GF-D8 (cell line): ENCODE measurements at regions not wholly inside any gene's neighbourhood (a gene's known extent, or its start where the extent isn't known, plus 50 kb on each side); places are given as distances from the start of the nearest gene placed in this dataset.

Source experiments
- DNase-seq: peaks from one replicate; lab custom pipeline; 2025; lab: John Stamatoyannopoulos, UW

DNA sequence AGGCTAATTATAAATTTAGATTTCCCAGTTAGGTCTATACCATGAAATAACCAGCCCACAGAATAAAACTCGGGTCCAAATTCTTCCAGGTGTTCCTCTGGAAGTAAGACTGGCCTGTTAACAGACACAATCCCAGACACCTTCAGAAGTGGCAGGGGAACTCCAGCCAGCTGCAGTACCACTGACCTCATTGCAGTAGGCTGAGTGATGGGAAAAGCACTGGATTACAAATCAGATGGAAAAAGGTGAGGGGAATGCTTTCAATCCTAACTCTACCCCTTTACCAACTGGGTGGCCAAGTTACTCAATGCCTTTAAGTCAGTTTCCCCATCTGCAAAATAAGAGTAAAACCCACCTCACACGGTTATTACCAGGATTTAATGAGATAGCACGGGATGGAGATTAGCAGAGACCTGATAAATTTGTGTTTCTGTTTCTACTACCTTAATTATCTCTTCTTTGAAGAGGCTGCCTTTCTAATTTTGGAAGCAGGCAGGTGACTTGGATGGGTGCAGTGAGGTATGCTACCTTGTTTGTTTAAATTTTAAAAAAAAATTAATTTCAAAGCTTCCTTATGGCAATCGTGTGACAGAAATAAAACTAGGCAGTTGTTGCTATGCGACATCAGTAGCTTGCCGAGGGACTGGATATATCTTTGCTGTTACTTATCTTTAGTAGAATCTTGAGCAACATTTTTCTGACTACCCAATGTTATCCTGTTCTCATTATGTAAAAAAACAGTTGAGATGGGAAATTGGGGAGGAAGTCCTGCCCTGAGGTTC is 167.3 kb upstream of the GRIN2B start:
- no peak for DNase-seq

DNA sequence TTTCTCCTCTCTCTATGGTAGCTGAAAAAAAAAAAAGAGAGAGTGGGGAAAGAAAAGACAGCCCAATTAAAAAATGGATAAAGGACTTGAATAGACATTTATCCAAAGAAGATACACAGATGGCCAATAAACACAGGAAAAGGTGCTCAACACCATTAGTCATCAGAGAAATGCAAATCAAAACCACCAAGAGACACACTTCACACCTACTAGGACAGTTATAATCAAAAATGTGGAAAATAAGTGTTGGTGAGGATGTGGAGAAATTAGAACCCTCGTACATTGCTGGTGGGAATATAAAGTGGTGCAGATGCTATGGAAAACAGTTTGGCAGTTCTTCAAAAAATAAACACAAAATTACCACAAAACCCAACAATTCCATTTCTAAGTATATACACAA is 172.4 kb upstream of the GRIN2B start:
- DNase-seq: no peak

DNA sequence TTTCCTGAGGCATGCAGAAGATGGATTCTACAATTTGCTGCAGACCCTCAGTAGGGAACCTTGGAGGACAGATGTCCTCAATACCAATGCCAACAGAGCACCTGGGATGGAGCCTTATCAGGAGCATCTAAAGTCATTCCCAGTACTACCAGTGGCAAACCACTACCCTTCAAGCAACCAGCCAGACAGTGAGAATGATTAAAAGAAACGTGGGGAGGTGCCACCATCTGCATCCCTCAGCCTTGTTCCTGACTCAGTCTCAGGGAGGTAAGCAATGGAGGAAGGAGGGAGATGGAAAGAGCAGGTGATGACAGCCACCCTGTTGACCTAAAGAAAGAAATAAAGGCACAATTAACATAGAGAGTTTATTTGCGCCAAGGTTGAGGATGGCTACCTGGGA is 175.2 kb upstream of the GRIN2B start:
- no peak for DNase-seq

DNA sequence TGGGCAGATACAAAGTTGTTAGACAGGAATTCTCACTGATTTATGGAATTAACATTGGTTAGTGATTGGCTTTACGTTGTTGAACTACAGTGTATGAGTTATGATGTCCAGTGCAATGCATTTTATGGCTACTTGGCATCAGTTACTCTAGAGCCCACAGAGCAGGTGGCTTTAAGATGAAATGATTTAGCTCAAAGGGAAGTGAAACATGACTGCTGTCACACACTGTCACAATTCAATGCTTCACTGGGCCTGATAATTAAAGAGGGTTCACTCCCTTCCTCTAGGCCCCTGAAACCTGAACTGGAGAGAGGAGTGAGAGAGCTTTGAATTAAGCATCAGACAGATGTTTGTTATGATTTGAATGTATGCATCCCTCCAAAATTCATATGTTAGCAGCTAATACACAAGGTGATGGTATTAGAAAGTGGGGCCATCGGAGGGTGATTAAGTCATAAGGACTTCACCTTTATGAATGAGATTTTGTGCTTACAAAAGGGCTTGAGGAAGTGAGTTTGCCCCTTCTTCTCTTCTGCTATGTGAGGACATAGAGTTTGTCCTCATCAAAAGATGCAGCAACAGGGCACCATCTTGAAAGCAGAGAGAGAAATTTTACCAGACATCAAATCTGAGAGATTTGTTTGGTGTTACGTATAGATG is 175.8 kb upstream of the GRIN2B start:
- no peak for DNase-seq

DNA sequence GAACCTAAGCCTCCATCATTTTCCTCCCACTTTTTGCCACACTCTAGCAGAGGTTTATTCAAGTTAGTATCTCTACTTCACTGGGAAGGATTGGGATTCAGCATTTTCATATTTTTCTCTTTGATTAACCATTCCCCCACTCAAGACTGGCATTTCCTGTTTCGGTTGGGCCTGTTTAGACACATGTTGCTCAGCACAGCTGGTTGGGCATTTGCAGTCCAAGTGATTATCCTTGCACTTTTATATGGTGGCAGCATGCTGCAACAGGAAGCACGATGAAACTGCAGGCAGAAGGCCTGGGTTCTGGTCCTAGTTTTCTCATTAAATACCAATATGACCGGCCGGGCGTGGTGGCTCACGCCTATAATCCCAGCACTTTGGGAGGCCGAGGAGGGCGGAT is 182.9 kb upstream of the GRIN2B start:
- no peak for DNase-seq

DNA sequence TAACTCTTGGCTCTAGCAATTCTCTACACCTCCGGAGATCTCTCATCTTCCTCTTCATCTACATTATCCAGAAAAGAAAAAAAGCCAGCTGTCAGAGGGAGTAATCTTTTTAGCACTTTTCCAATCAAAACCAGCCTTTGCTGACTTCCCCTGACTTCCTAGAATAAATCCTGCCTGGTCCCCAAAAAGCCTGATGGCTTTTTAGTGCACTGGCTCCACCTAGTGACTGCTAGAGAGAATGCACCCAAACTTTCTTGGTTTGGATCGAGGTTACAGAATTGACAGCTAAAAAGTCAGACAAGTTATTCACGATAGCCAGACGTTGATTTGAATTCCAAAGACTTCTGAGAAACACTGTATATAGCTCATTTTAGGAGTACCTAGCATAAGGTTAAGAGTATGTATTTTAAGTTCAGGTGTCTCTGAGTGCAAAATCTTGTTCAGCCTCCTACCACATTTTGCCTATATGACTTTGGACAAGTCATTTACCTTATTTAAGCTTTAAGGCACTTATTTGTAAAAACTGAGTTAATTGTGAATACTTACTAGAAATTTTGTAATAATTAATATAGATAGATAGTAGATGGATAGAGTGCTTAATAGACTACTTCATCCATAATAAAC is 185.7 kb upstream of the GRIN2B start:
- DNase-seq: no peak

DNA sequence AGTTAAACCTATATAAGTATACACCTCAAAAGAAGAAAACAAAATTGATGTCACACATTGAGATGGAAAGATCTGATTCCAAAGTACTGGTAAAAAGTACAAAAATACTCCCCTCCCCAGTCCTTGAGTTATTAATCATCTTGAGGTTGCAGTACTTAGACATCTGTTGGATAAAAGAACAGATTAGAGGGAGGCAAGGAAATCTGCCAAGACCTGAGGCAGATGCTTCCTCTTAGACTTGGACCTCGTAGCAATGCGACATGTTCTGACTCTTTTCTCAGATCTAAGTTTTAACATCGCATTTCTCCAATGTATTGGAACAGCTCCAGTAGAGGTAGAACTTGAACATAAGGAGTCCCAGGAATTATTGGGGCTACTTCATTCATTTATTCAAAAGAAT is 187.9 kb upstream of the GRIN2B start:
- DNase-seq: no peak

DNA sequence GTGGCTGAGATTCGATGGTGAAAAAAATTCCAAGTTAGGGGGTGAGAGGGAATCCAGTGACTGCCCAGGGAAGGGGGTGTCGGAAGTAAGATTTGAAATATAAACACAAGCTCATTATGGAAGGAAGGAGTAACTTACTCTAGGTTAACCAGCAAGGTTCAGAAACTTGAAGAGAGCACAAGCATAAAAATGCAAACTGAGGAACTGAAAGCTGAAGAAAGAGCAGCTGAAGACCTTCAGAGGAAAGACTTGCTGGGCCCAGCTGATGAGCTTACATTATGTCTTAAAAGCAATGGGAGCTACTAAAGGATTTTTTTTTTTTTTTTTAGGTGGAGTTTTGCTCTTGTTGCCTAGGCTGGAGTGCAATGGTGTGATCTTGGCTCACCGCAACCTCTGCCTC is 189.7 kb upstream of the GRIN2B start:
- no peak for DNase-seq

DNA sequence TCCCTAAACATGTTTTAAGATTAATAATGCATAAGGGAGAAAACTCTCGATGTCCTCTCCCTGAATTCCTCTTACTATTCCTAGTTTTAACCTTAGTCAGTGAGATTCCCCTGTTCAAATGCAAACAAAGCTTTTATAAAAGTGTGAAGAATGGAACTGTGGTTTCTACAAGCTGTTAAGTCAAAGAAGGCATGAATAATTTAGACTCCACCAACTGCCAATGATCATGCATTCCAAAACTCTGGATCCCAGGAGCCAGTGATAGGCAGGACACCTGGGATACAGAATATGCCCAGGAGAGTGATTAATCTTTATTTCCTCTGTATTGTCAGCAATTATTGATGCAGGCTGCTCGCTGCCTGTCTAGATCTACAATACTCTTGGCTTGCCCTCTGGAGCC is 190.3 kb upstream of the ATF7IP start:
- no peak for DNase-seq

DNA sequence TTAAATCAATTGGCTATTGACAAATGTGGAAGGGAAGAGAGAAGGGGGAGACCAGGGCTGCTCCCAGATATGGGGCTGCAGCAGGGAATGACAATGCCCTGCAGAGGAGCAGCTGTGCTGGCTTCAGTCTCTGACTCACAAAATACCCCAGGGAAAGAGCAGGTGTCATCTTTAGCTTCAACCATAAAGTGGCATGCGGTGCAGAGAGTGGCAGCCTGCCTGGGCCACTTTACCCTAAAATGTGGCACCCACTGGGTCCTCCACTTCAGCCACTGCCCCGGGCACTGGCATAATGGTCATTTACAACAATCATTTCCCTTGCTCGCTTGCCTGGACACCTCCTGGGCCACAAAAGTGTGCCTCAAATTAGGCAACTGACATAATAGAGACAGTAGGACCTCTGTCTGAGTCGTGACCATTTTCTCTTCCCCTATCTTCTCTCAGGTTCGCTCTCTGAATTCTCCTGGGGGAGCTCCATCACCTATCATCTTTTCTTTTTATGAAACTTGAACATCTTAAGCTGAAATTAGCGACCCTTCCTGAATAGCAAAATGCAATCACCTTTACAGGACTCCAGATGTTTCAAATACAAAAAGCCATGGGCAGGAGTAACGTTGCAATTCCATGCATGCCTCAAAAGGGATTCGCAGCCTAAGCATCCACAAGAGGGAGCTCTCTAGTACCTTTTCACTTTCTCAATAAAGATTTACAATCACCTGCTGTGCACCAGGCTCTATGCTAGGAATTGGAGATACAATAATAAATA is 179.9 kb upstream of the ATF7IP start:
- DNase-seq: no peak

DNA sequence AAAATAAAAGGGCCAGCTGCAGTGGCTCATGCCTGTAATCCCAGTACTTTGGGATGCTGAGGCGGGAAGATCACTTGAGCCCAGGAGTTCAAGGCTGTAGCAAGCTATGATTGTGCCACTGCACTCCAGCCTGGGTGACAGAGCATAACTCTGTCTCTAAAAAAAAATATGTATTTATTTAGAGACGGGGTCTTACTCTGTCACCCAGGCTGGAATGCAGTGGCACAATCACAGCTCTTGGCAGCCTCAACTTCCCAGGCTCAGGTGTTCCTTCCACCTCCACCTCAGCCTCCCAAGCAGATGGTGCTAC is 179.3 kb upstream of the ATF7IP start:
- no peak for DNase-seq

DNA sequence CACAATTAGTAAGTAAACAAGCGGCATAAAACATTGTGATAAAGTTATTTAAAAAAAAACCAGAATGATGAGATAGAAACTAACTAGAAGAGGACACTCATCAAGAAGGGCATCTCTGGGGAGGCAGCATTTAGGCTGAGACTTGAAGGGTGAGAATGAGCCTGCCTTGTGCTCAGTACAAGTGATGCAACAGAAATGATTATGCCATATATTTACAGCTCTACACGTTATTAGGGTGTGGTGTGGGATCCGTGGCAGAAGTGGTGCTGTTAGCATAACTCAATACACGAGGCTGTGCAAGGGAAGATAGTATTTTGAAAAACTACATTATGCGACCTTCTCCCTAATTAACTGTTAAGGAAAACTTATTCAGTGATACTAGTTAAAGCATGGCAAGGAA is 178.5 kb upstream of the ATF7IP start:
- DNase-seq: no peak

DNA sequence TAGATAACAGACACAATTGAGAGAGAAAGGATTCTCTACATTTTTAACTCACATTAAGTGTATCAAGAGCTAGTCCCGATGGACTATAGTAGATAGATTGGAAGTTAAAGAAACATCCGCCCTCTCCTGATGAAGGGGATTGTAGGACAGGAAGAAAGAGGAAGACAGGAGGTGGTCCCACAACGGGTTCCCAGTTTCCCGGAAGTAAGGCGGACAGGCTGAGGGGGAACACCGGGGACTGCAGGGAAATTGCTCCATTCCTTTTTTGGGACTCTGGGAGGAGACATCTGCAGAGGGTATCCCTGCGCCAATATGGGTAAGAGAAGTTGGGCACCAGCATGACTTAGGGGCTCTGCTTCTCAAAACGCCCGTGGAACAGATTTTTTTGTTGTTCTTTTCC is 177.5 kb upstream of the ATF7IP start:
- no peak for DNase-seq

DNA sequence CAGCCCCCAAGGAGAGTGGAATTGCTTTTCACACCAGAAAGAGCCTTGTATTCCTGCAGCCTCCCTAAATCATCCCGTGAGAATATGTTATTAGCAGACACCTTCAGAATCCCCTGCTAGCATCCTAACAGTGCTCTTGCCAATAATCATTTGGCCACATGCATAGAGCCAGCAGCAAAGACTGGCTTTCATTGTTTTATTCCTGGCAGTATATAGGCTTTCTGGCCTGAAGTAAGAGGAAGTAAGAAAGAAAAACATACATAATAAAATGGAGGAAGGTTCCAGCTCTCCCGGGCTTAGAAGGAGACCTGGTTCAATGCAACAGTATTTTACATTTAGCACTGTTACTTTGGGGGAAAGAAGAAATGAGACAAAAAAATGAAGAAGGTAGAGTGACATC is 176.7 kb upstream of the ATF7IP start:
- DNase-seq: no peak

DNA sequence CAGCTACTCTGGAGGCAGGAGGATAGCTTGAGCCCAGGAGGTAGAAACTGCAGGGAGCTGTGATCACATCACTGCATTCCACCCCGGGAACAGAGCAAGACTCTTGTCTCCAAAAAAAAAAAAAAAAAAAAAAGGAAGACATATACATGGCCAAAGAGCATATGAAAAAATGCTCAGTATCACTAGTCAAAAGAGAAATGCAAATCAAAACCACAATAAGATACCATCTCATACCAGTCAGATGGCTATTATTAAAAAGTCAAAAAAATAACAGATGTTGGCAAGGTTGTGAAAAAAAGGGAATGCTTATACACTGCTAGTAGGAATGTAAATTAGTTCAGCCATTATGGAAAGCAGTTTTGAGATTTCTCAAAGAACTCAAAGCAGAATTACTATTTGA is 174.8 kb upstream of the ATF7IP start:
- DNase-seq: no peak

DNA sequence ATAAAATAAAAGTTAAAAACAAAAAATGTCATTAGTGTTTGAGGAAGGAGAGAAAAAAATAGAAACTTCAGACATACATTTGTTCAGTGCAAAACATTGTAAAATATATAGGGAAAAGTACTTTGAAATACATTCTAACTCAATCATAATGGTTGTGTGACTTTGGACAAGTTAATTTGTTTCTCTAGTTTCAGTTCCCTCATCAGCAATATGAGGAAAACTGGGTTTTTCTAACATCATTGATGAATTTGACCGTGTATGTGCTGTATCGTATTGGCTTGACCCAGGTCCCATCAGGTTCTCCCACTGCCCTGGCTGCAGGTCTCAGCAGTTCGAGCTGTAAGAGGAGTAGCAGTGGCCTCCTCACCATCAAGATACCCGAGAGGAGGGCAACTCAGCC is 173.9 kb upstream of the ATF7IP start:
- DNase-seq: no peak

DNA sequence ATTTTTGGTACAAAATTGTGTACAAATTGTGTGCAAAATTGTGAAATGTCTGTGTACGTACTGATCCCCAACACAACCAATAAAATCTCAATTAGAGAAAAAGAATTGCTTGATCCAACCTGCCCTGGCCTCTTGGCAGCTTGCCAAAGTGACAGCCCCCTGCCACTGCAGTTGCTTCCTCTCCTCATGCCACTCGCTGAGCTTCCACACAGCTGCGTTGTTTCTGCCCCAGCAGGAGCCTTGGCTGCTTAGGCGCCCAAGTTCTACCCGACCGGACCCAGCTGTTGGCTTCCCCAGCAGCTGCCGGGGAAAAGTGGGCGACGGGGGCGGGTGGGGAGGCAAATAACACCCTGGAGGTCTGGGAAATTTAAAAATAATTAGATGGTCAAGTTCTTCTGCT is 171.8 kb upstream of the ATF7IP start:
- DNase-seq: no peak

DNA sequence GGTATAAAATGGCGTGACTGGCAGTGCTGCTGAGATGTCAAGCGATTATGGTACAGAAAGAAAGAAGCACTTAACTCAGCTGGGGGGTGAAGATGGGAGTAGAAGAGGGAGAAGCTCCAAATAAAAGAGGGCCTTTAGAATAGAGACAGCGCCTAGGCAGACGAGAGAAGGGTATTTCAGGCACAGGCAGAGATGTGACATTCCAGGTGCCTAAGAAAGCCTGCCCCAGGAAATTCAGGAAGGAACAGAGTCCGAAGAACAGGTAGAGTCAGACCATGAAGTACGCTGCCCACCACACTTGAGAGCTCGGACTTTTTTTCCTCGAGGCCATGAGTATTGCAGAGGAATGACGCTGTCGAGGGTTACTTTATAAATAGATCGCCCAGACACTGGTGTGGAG is 170.9 kb upstream of the ATF7IP start:
- no peak for DNase-seq

DNA sequence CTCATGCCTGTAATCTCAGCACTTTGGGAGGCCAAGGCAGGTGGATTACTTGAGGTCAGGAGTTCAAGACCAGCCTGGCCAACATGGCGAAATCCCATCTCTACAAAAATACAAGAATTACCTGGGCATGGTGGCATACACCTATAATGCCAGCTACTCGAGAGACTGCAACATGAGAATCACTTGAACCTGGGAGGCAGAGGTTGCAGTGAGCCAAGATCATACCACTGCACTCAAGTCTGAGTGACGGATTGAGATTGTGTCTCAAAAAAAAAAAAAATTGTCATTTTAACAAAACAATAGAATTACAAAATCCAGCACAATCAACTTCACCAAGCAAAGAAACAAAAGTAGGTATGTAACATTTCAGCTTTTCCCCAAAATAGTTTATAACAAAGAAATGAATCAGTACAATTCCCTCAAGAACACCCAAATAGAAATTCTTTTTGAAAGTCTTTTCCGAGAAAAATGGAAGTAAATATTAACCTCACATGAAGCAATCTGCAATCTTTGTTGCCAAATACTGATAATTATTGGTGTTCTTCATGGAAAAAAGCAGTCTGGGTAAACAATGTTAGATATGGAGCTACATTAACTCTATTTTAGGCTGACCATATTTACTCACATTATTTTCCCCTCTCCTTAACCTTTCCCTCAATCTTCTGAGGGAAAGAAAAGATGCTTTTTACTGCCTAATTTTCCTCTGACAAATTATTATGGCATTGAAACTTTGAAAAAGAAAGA is 165.9 kb upstream of the ATF7IP start:
- DNase-seq: no peak

DNA sequence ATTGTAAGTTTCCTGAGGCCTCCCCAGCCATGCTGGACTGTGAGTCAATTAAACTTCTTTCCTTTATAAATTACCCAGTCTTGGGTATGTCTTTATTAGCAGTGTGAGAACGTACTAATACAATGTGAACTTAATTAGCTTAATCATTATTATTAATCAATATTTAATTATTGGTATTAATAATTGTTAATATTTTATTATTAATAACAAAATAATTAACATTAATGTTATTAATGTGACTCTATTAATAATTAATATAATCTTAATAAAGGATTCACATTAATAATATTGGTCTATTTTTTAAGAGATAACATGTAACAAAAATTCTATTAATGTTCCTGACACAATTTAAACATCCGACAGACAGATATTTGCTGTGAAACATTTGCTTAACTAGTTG is 164.9 kb upstream of the ATF7IP start:
- DNase-seq: no peak

DNA sequence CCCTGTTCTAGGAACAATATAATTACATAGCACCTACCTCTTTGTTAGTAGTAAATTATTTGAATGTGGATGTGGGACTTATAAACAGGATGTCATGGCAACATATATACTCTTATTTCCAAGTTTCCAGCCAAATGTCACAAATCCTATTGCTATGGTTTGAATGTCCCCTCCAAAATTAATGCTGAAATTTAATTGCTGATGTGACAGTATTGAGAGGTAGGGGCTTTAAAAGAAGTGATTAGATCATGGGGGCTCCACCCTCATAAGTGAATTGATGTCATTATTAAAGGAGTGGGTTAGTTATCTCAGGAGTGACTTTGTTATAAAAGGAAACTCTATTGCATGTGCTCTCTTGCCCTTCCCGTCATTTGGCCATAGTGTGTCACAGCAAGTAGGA is 164.2 kb upstream of the ATF7IP start:
- DNase-seq: no peak

DNA sequence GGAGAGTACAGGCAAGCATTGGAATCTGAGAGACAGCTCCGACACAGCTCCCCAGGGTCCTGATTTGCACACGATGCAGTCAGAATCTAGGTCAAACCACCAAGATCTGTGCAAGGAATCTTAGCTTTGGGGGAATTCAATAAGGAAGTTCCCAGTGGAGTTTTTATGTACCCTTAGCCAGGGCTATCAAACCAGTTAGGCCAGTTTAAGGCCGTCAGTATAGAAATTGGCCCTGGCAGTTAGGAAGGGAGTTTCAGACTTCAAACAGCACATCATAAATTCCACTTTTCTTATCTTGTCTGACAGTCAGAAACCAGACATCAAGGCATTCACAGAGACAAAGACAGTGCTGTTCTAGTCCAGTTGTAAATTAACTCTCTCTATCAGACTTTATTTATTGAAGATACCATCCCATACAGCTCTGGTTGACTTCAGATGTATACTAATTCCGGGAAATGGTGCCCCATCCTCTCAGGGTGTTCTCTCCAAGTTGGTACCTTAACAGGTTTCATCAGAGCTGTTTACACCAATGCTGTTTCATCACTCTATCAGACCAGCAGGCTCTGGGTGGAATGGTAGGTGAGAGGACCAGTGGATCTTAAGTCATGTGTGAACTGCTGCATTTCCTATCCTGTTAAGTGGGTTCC is 157.5 kb upstream of the ATF7IP start:
- DNase-seq: no peak
